Endodermal cell (in vitro differentiated cells): ENCODE measurements at regions not wholly inside any gene's neighbourhood (a gene's known extent, or its start where the extent isn't known, plus 50 kb on each side); places are given as distances from the start of the nearest gene placed in this dataset.

ENCODE experiments used
- DNase-seq: peaks from one replicate; pipeline ENCODE4 v3.0.0-alpha.2; 2017
- H3K27ac ChIP-seq: 2 replicates; pipeline ENCODE4 v1.5.1; 2013; ENCODE audit warnings: mild to moderate bottlenecking, low read depth, low read length, moderate library complexity
- H3K27me3 ChIP-seq: 2 replicates; pipeline ENCODE4 v1.6.1; 2013; ENCODE audit warnings: mild to moderate bottlenecking, low read length, moderate library complexity; ENCODE audit not compliant: insufficient read depth, control insufficient read depth, poor library complexity, severe bottlenecking
- H3K36me3 ChIP-seq: 2 replicates; pipeline ENCODE4 v1.7.0; 2013; ENCODE audit warnings: mild to moderate bottlenecking, low read length, moderate library complexity; ENCODE audit not compliant: control insufficient read depth, insufficient read depth
- H3K4me1 ChIP-seq: one replicate; pipeline ENCODE4 v1.7.0; 2013; ENCODE audit warnings: low read length; ENCODE audit not compliant: control insufficient read depth, insufficient read depth
- H3K4me3 ChIP-seq: 2 replicates; pipeline ENCODE4 v1.5.1; 2013; ENCODE audit warnings: mild to moderate bottlenecking, low read length, moderate library complexity
- H3K9ac ChIP-seq: 2 replicates; pipeline ENCODE4 v1.6.1; 2013; ENCODE audit warnings: mild to moderate bottlenecking, low read length, moderate library complexity; ENCODE audit not compliant: poor library complexity, severe bottlenecking; ENCODE audit errors: extremely low read depth
- H3K9me3 ChIP-seq: 2 replicates; pipeline ENCODE4 v1.6.1; 2013; ENCODE audit warnings: mild to moderate bottlenecking, low read length, moderate library complexity; ENCODE audit not compliant: control insufficient read depth
- H3K27ac Mint-ChIP-seq: 2 replicates; pipeline ENCODE4 v1.8.0; 2020; ENCODE audit warnings: mixed read lengths
- H3K27me3 Mint-ChIP-seq: 2 replicates; pipeline ENCODE4 v1.8.0; 2021; ENCODE audit warnings: mild to moderate bottlenecking, mixed read lengths; ENCODE audit not compliant: insufficient read depth
- H3K36me3 Mint-ChIP-seq: 2 replicates; pipeline ENCODE4 v1.8.0; 2020; ENCODE audit warnings: low read depth, mixed read lengths
- H3K4me1 Mint-ChIP-seq: 2 replicates; pipeline ENCODE4 v1.8.0; 2020; ENCODE audit warnings: mixed read lengths
- H3K4me3 Mint-ChIP-seq: 2 replicates; pipeline ENCODE4 v1.8.0; 2020; ENCODE audit warnings: mild to moderate bottlenecking, moderate library complexity, mixed read lengths
- H3K9me3 Mint-ChIP-seq: 2 replicates; pipeline ENCODE4 v1.8.0; 2020; ENCODE audit warnings: mild to moderate bottlenecking, mixed read lengths
- WGBS, 2 experiments: methylation state at CpG; one replicate each; pipeline versions ENCODE4 v1.1.5 to v1.1.7; 2013; ENCODE audit warnings: missing lambda C conversion rate in 2 of 2, mixed read lengths in 1 of 2; ENCODE audit not compliant: insufficient coverage in 1 of 2, insufficient read length in 1 of 2; 5-methylcytosine and 5-hydroxymethylcytosine counted together
- TF ChIP-seq, protein P1 (sequence below): fragments of 200-600 bp; sonication (generic); conservative IDR thresholded peaks from 2 replicates; pipeline ENCODE4 v1.5.0; 2021; ENCODE audit warnings: antibody characterized with exemption, mild to moderate bottlenecking

DNA sequence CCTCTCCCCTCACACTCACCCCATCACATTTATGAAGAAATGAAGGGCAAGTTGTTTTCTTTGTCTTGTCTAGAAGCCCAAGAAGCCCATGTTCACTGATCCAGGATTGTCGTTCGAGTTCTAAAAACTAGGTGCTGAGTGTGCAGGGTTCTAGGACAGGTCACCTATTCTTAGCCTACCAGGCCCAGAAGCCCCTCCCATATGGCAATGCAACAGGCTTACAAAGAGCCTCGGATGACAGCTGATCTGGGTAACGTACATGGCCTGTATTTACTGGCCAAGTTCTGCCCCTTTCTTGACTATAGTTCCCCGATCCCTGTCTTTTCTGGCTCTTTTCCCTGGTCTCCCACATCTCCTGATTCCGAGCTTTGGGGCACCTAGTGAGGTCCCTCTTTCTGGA is 160.9 kb downstream of the FZD1 start:
- H3K27ac Mint-ChIP-seq = no peak overlapping the region
- peaks cover 14% of the 10 kb centered on the region for H3K27me3 Mint-ChIP-seq
- H3K4me1 ChIP-seq = peaks cover 3% of the 10 kb centered on the region
- WGBS, 2 experiments = 91% methylated on average over 3 to 6 of the region's 6 CpGs
- no peaks in the 10 kb centered on the region for H3K36me3 ChIP-seq
- H3K9me3 ChIP-seq = no peaks in the 10 kb centered on the region
- no peaks in the 10 kb centered on the region for H3K9me3 Mint-ChIP-seq
- TF ChIP-seq, protein P1, sequence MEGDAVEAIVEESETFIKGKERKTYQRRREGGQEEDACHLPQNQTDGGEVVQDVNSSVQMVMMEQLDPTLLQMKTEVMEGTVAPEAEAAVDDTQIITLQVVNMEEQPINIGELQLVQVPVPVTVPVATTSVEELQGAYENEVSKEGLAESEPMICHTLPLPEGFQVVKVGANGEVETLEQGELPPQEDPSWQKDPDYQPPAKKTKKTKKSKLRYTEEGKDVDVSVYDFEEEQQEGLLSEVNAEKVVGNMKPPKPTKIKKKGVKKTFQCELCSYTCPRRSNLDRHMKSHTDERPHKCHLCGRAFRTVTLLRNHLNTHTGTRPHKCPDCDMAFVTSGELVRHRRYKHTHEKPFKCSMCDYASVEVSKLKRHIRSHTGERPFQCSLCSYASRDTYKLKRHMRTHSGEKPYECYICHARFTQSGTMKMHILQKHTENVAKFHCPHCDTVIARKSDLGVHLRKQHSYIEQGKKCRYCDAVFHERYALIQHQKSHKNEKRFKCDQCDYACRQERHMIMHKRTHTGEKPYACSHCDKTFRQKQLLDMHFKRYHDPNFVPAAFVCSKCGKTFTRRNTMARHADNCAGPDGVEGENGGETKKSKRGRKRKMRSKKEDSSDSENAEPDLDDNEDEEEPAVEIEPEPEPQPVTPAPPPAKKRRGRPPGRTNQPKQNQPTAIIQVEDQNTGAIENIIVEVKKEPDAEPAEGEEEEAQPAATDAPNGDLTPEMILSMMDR = no peak
- peaks cover 4% of the 10 kb centered on the region for H3K27me3 ChIP-seq
- H3K9ac ChIP-seq = no peak overlapping the region
- no peak for DNase-seq
- no peak overlapping the region for H3K4me3 Mint-ChIP-seq
- H3K4me3 ChIP-seq = no peak overlapping the region
- H3K36me3 Mint-ChIP-seq = no peaks in the 10 kb centered on the region
- peaks cover 5% of the 10 kb centered on the region for H3K4me1 Mint-ChIP-seq
- H3K27ac ChIP-seq = no peak overlapping the region

DNA sequence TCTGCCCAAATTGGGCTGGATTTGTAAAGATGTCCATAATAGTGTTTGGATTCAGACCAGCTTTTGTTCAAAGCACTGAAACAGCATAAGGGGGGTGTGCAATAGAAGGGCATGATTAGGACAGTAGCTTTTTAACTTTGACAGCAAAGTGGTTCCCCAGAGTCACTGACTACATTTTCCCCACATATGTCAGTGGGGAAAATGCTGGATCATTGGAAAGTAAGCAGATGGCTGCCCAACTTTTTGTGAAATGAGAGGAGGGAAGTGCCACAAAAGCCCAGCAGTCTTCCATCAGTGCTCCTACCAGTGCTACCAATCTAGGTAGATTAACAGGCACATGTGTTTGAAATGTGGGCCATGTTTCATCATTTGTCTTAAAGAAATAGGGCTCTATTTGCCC is 162.8 kb downstream of the FZD1 start:
- H3K9ac ChIP-seq = no peak overlapping the region
- H3K4me3 ChIP-seq = no peak overlapping the region
- no peak overlapping the region for H3K4me3 Mint-ChIP-seq
- DNase-seq = no peak
- TF ChIP-seq, protein P1 = no peak
- H3K9me3 Mint-ChIP-seq = no peaks in the 10 kb centered on the region
- H3K4me1 ChIP-seq = peaks cover 3% of the 10 kb centered on the region
- H3K9me3 ChIP-seq = no peaks in the 10 kb centered on the region
- no peak overlapping the region for H3K27ac Mint-ChIP-seq
- H3K27me3 Mint-ChIP-seq = peaks cover 6% of the 10 kb centered on the region
- H3K27ac ChIP-seq = no peak overlapping the region
- H3K27me3 ChIP-seq = no peaks in the 10 kb centered on the region
- H3K4me1 Mint-ChIP-seq = peaks cover 4% of the 10 kb centered on the region
- no peaks in the 10 kb centered on the region for H3K36me3 ChIP-seq
- no peaks in the 10 kb centered on the region for H3K36me3 Mint-ChIP-seq

- Mint-ChIP-seq H3K9me3 (no peaks in the 10 kb centered on the region), H3K36me3 (no peaks in the 10 kb centered on the region), H3K27me3 (no peaks in the 10 kb centered on the region), H3K4me1 (no peaks in the 10 kb centered on the region), H3K27ac (no peak overlapping the region), H3K4me3 (no peak overlapping the region)
- 86% methylated on average over 1 of the region's 1 CpG; no CpG with 5 or more reads in 1 of the 2 experiments for WGBS, 2 experiments
- no peaks in the 10 kb centered on the region for H3K9me3 ChIP-seq
- no peak overlapping the region for H3K4me3 ChIP-seq
- no peaks in the 10 kb centered on the region for H3K4me1 ChIP-seq
- no peaks in the 10 kb centered on the region for H3K27me3 ChIP-seq
- H3K36me3 ChIP-seq = no peaks in the 10 kb centered on the region
- no peak for DNase-seq
- TF ChIP-seq, protein P1 = no peak
- H3K27ac ChIP-seq = no peak overlapping the region
- no peak overlapping the region for H3K9ac ChIP-seq
Observed at GRCh38 chr7:91431601-91432000, 167.4 kb downstream of the FZD1 start.
